ENCODE measurements at regions not wholly inside any gene's neighbourhood (a gene's known extent, or its start where the extent isn't known, plus 50 kb on each side); places are given as distances from the start of the nearest gene placed in this dataset.
A peak's percentile ranks its signal among the peaks of the same experiment; 100 is the strongest.

DNA sequence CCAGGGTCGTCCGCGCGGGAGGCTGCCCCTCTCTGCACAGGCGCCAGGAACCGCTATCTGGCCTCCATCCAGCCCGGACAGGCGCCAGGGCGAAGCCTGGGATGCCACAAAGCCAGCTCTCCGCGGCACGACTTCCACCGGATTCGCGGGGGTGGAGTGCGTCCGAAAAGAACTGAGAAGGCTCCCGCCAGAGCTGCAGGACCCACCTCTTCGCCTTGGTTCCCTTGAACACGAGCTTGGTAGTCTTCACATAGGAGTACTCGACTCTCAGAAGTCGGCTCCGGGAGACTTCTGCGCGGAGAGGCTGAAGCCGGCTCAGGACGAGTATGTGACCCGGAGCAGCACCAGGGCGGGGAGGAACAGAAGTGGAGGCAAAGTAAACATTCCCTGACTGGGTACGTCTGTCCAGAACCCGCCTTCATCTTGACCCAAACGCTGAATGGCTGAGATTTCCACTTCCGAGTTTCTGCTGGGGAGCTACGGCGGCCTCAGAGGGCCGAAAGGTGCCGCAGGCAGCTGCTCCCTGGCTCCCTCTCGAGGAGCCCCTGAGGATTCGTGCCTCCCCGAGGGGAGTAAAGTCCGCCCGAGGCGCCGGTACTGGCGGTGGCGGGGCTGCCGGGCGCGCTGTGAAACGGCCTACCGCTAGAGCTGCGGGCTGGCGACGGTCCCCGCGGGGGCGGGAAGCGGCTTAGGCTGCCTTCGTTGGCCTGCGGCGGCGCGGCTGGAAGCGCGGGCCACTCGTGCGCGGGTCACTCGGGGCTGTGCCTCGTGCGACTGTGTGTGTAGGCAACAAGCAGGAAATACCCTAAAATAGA lies 2654.9 kb upstream of the DEFB115 start:
- TF ChIP-seq, protein P1, sequence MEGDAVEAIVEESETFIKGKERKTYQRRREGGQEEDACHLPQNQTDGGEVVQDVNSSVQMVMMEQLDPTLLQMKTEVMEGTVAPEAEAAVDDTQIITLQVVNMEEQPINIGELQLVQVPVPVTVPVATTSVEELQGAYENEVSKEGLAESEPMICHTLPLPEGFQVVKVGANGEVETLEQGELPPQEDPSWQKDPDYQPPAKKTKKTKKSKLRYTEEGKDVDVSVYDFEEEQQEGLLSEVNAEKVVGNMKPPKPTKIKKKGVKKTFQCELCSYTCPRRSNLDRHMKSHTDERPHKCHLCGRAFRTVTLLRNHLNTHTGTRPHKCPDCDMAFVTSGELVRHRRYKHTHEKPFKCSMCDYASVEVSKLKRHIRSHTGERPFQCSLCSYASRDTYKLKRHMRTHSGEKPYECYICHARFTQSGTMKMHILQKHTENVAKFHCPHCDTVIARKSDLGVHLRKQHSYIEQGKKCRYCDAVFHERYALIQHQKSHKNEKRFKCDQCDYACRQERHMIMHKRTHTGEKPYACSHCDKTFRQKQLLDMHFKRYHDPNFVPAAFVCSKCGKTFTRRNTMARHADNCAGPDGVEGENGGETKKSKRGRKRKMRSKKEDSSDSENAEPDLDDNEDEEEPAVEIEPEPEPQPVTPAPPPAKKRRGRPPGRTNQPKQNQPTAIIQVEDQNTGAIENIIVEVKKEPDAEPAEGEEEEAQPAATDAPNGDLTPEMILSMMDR (IDR thresholded peaks at IDR 0.05): peak; percentile 38 to 64 (median 51)
- TF ChIP-seq POLR2A (IDR thresholded peaks at IDR 0.05): peak in 1 of 2 donors; percentile 69

All from adrenal gland (tissue), 5 donors.